ENCODE measurements at regions not wholly inside any gene's neighbourhood (a gene's known extent, or its start where the extent isn't known, plus 50 kb on each side); places are given as distances from the start of the nearest gene placed in this dataset.
"Not testable (repeated sequence)": the region's sequence is repeated elsewhere in the genome, so short reads cannot be mapped to it uniquely, and the experiment has no call there.

GRCh38 chr6:94751641-94752329 is 825.5 kb upstream of the MANEA start:
- Mint-ChIP-seq H3K4me3 (no peak overlapping the region), H3K27ac (no peak overlapping the region), H3K4me1 (no peaks in the 10 kb centered on the region), H3K9me3 (peaks cover 8% of the 10 kb centered on the region), H3K27me3 (no peaks in the 10 kb centered on the region), H3K36me3 (no peaks in the 10 kb centered on the region)
- no peak for DNase-seq

GRCh38 chr6:94736236-94736635 is 841.1 kb upstream of the MANEA start:
- Mint-ChIP-seq H3K4me3 (no peak overlapping the region), H3K4me1 (no peaks in the 10 kb centered on the region), H3K36me3 (no peaks in the 10 kb centered on the region), H3K27ac (no peak overlapping the region), H3K27me3 (no peaks in the 10 kb centered on the region), H3K9me3 (peaks cover 8% of the 10 kb centered on the region)
- no peak for DNase-seq

- Mint-ChIP-seq H3K27ac (no peak overlapping the region), H3K4me1 (no peaks in the 10 kb centered on the region), H3K4me3 (no peak overlapping the region), H3K27me3 (no peaks in the 10 kb centered on the region), H3K36me3 (no peaks in the 10 kb centered on the region), H3K9me3 (peaks cover 8% of the 10 kb centered on the region)
- no peak for DNase-seq
These were observed 842.1 kb upstream of the MANEA start for GRCh38 chr6:94735270-94735669.

- H3K9me3 Mint-ChIP-seq, result peaks cover 5% of the 10 kb centered on the region
- H3K27ac Mint-ChIP-seq, result no peak overlapping the region
- H3K27me3 Mint-ChIP-seq, result no peaks in the 10 kb centered on the region
- no peak for DNase-seq
- no peaks in the 10 kb centered on the region for H3K4me1 Mint-ChIP-seq
- no peaks in the 10 kb centered on the region for H3K36me3 Mint-ChIP-seq
- no peak overlapping the region for H3K4me3 Mint-ChIP-seq
These were observed 842.6 kb upstream of the MANEA start for GRCh38 chr6:94734751-94735150.

- H3K4me3 Mint-ChIP-seq, result no peak overlapping the region
- no peak for DNase-seq
- no peaks in the 10 kb centered on the region for H3K36me3 Mint-ChIP-seq
- peaks cover 5% of the 10 kb centered on the region for H3K9me3 Mint-ChIP-seq
- no peaks in the 10 kb centered on the region for H3K4me1 Mint-ChIP-seq
- no peak overlapping the region for H3K27ac Mint-ChIP-seq
- no peaks in the 10 kb centered on the region for H3K27me3 Mint-ChIP-seq
These were observed 844.3 kb upstream of the MANEA start for GRCh38 chr6:94733066-94733465.

GRCh38 chr6:94727710-94728109 is 849.6 kb upstream of the MANEA start:
- Mint-ChIP-seq H3K27ac (no peak overlapping the region), H3K9me3 (peaks cover 12% of the 10 kb centered on the region), H3K36me3 (no peaks in the 10 kb centered on the region), H3K4me1 (no peaks in the 10 kb centered on the region), H3K27me3 (no peaks in the 10 kb centered on the region), H3K4me3 (no peak overlapping the region)
- no peak for DNase-seq

GRCh38 chr6:94721459-94721858 is 855.9 kb upstream of the MANEA start:
- H3K27me3 Mint-ChIP-seq, result no peaks in the 10 kb centered on the region
- peaks cover 5% of the 10 kb centered on the region for H3K9me3 Mint-ChIP-seq
- no peaks in the 10 kb centered on the region for H3K36me3 Mint-ChIP-seq
- no peak for DNase-seq
- H3K27ac Mint-ChIP-seq, result no peak overlapping the region
- H3K4me1 Mint-ChIP-seq, result no peaks in the 10 kb centered on the region
- H3K4me3 Mint-ChIP-seq, result no peak overlapping the region

GRCh38 chr6:94713446-94713845 is 863.9 kb upstream of the MANEA start:
- Mint-ChIP-seq H3K9me3 (no peaks in the 10 kb centered on the region), H3K4me3 (no peak overlapping the region), H3K27me3 (no peaks in the 10 kb centered on the region), H3K36me3 (no peaks in the 10 kb centered on the region), H3K4me1 (no peaks in the 10 kb centered on the region), H3K27ac (no peak overlapping the region)
- DNase-seq, result no peak

- H3K4me1 Mint-ChIP-seq, result no peaks in the 10 kb centered on the region
- H3K27ac Mint-ChIP-seq, result no peak overlapping the region
- H3K4me3 Mint-ChIP-seq, result no peak overlapping the region
- H3K27me3 Mint-ChIP-seq, result no peaks in the 10 kb centered on the region
- DNase-seq, result no peak
- peaks cover 1% of the 10 kb centered on the region for H3K9me3 Mint-ChIP-seq
- no peaks in the 10 kb centered on the region for H3K36me3 Mint-ChIP-seq
These were observed 878.6 kb upstream of the MANEA start for GRCh38 chr6:94698773-94699172.

- H3K27ac Mint-ChIP-seq, H3K36me3 Mint-ChIP-seq, H3K27me3 Mint-ChIP-seq, H3K4me3 Mint-ChIP-seq, DNase-seq, H3K9me3 Mint-ChIP-seq, H3K4me1 Mint-ChIP-seq: not testable (repeated sequence)
These were observed 890.1 kb upstream of the MANEA start for GRCh38 chr6:94687255-94687654.

- no peak for DNase-seq
- no peaks in the 10 kb centered on the region for H3K36me3 Mint-ChIP-seq
- no peaks in the 10 kb centered on the region for H3K4me1 Mint-ChIP-seq
- no peaks in the 10 kb centered on the region for H3K9me3 Mint-ChIP-seq
- no peak overlapping the region for H3K27ac Mint-ChIP-seq
- no peaks in the 10 kb centered on the region for H3K27me3 Mint-ChIP-seq
- no peak overlapping the region for H3K4me3 Mint-ChIP-seq
These were observed 893.9 kb upstream of the MANEA start for GRCh38 chr6:94683409-94683808.

GRCh38 chr6:94680669-94681212 is 896.6 kb upstream of the MANEA start:
- Mint-ChIP-seq H3K27me3 (no peaks in the 10 kb centered on the region), H3K36me3 (no peaks in the 10 kb centered on the region), H3K27ac (no peak overlapping the region), H3K9me3 (no peaks in the 10 kb centered on the region), H3K4me3 (no peak overlapping the region), H3K4me1 (no peaks in the 10 kb centered on the region)
- no peak for DNase-seq

GRCh38 chr6:94673251-94673650 is 904.1 kb upstream of the MANEA start:
- no peak for DNase-seq
- Mint-ChIP-seq H3K36me3 (no peaks in the 10 kb centered on the region), H3K9me3 (peaks cover 12% of the 10 kb centered on the region)

GRCh38 chr6:94670017-94670416 is 907.3 kb upstream of the MANEA start:
- Mint-ChIP-seq H3K4me3 (no peak overlapping the region), H3K9me3 (peaks cover 14% of the 10 kb centered on the region), H3K27me3 (no peaks in the 10 kb centered on the region), H3K4me1 (no peaks in the 10 kb centered on the region), H3K36me3 (no peaks in the 10 kb centered on the region), H3K27ac (no peak overlapping the region)
- no peak for DNase-seq

More at GRCh38 chr6:94673251-94673650, 904.1 kb upstream of the MANEA start:
- Mint-ChIP-seq H3K27ac (no peak overlapping the region), H3K27me3 (no peaks in the 10 kb centered on the region), H3K4me3 (no peak overlapping the region), H3K4me1 (no peaks in the 10 kb centered on the region)

- no peaks in the 10 kb centered on the region for H3K27me3 Mint-ChIP-seq
- no peak for DNase-seq
- H3K9me3 Mint-ChIP-seq, result peaks cover 11% of the 10 kb centered on the region
- no peak overlapping the region for H3K4me3 Mint-ChIP-seq
- no peak overlapping the region for H3K27ac Mint-ChIP-seq
- no peaks in the 10 kb centered on the region for H3K4me1 Mint-ChIP-seq
- no peaks in the 10 kb centered on the region for H3K36me3 Mint-ChIP-seq
These were observed 908.5 kb upstream of the MANEA start for GRCh38 chr6:94668876-94669275.

GRCh38 chr6:94658929-94659328 is 918.4 kb upstream of the MANEA start:
- no peak overlapping the region for H3K27ac Mint-ChIP-seq
- H3K4me3 Mint-ChIP-seq, result no peak overlapping the region
- H3K36me3 Mint-ChIP-seq, result no peaks in the 10 kb centered on the region
- DNase-seq, result no peak
- no peaks in the 10 kb centered on the region for H3K27me3 Mint-ChIP-seq
- no peaks in the 10 kb centered on the region for H3K4me1 Mint-ChIP-seq
- peaks cover 9% of the 10 kb centered on the region for H3K9me3 Mint-ChIP-seq

Data from activated naive CD8-positive, alpha-beta T cell treated with anti-CD3 and anti-CD28 coated beads for 36 hours (primary cell).